GM18868 (cell line): ENCODE measurements at regions not wholly inside any gene's neighbourhood (a gene's known extent, or its start where the extent isn't known, plus 50 kb on each side); places are given as distances from the start of the nearest gene placed in this dataset.

Experiments used
- ATAC-seq: cut with Tn5 transposase; IDR thresholded peaks from one replicate; pipeline ENCODE4 v1.9.1; 2021; ENCODE audit warnings: mild to moderate bottlenecking, moderate library complexity; ENCODE audit not compliant: unreplicated experiment

GRCh38 chr6:133583907-133584427, 304.9 kb upstream of the TCF21 start:
- ATAC-seq: no peak

DNA sequence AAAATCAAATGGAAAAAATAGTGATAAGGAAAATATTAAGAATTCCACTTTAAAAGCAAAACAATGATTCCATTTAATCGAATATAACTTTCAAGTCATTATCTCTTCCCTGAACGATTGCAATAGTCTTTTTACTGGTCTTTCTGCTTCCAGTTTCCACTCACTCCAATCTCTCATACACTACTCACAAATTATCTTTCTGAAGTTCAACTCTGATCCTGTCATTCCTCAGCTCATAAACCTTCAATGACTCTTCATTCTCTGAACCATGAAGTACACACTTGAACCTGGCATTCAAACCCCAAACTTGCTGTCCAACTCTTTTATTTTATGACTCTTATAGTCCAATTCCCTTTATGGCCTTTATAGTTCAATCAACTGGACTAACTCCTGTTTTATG, 304.1 kb upstream of the TCF21 start:
- ATAC-seq: no peak

DNA sequence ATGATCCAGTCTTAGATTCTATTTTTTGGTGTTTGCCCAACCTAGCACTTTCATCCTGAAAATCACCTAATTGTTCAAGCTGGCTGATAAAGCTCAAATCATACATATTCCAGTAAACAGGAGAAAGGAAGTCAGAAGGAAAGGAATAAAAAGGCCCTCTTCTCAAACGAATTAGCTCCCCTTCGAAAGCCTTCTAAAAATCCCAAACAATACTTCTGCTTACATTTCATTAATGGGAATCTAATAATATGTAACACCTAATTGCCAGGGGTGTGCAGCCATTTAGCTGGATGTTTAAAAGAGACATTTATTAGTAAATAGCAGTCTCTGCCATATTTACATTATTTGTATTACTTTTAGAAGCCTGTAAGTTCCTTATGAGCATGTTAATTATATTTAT, 302.9 kb upstream of the TCF21 start:
- ATAC-seq: no peak

DNA sequence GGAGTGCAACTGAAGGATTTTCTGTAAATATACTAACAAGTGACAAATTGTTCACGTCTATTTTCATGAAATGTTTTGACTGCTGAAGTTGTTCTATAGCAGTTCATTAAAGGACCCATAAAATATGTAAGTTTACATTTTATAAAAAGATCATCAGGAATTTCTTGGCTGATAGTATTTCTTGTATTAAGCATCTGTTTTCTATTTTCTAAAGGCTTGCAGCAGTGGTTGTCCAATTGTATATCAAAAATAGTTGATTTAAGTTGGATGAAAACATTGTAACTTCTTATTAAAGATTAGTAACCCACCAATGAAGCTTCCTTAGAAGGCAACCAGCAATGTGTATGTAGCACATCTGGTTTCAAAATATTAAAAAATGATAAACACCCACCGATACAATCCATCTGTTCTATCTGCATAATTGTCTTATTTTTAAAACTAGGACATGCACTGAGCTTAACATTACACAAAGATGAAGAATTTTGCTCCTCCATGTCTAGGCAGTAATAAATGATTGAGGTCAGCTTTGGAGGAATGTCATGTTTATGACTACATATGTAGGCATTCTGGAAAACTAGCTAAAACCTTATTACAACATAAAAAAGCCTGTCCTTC, 301.3 kb upstream of the TCF21 start:
- ATAC-seq: no peak

GRCh38 chr6:133590196-133590595, 298.7 kb upstream of the TCF21 start:
- ATAC-seq: no peak

GRCh38 chr6:133590814-133591213, 298.1 kb upstream of the TCF21 start:
- no peak for ATAC-seq

DNA sequence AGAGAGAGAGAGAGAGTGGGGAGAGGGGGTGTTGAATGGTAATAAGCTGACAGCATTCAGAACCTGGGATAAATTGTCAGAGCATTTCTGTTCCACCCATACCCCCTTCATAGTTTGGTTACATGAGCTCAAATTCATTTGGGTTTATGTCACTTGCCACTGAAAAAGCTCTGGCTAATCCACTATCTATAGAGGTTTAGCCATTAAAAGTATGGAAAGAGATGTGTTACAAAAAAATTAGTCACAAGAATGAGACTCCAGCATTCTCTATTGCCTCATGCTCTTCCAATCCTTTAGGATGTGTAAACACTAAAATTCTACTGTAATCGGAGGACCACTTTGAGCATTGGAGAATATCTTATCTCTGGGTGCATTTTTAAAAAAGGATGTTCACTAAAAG, 297.6 kb upstream of the TCF21 start:
- ATAC-seq: no peak

- ATAC-seq: no peak
Measured at GRCh38 chr6:133594652-133595110, 294.2 kb upstream of the TCF21 start.

GRCh38 chr6:133595111-133595761, 293.7 kb upstream of the TCF21 start:
- no peak for ATAC-seq

DNA sequence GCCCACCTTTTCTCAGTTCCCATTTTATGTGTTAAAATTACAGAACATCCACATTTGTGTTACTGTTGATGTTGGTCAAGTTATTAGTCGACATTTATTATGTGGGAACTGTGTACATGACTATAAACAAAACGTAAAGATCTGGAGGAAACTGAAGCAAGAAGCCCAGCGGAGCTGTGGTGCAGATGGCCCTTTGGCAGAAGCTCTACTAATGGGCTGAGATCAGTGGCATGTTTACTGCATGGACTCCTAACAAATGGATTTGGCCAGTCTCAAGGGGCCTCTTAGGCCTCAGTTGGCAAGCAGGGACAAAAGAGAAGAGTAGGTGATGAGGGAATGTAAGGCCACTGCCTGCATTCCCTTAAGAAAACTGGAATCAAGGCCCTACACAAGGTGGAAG, 282.1 kb upstream of the TCF21 start:
- ATAC-seq: no peak

- no peak for ATAC-seq
Measured at GRCh38 chr6:133608620-133609019, 280.3 kb upstream of the TCF21 start.

- no peak for ATAC-seq
Measured at GRCh38 chr6:133609415-133610226, 279.3 kb upstream of the TCF21 start.

DNA sequence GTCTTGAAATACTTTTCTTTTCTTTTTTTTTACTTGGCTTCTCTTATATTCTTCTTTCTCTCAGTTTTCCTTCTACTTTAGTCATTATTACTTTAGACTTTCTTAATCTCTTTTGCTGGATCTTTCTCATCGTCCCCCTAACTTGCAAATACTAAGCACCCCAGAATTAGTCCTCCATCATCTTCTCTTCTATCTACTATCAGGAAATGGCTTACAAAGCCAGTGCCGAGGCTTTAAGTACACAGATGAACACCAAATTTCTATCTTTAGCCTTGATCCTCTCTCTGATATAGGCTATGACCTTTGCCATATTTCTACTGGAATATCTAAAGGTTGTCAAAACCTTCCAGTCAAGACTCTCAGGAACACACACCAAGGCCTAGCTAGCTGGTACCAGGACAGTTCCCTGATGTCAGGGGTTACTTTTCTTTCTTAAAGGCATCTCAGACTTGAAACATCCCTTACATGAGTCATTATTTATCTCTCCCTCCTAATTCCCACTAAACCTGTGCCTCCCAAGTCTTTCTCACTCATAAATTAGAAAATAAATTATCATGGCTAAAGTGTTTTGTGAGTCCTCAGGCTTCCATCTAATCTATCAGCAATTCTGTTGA, 278.6 kb upstream of the TCF21 start:
- no peak for ATAC-seq

- ATAC-seq: no peak
Measured at GRCh38 chr6:133610971-133611370, 277.9 kb upstream of the TCF21 start.

DNA sequence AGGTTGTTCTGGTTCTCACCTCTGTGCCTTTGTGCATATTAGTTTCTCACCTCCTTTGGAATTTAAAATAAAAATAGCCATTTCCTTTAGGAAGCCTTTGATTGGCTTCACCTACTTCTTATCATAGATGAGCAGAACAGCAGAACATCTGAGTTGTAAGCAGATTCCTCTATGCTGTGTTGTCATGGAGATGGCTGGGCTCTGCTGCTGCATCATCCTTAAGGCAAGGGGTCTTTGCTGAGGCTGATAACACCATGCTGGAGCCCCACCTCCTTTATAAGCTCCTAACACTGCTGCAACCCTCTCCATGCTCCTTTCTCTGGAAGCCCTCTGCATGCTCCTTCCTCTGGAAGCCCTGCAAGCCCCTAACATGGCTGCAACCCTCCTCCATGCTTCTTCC, 276.5 kb upstream of the TCF21 start:
- no peak for ATAC-seq

DNA sequence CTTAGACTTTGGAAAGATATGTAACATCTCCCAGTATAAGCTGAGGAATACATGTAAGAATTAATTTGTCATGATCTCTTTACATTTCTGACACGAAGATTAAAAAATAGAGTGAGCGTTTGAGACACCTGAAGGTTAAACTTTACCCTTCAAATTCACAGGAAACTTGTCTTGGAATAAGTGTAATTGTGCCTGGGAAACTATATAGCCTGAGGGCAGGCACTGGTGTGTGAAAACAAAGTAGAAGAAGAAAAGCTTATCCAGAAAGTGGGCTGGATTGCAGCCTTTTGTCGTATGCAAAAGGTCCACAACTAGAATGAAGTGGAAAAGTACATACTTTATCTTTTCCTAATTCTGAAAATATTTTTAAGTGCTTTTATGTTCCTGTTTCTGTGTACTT, 275.7 kb upstream of the TCF21 start:
- no peak for ATAC-seq

DNA sequence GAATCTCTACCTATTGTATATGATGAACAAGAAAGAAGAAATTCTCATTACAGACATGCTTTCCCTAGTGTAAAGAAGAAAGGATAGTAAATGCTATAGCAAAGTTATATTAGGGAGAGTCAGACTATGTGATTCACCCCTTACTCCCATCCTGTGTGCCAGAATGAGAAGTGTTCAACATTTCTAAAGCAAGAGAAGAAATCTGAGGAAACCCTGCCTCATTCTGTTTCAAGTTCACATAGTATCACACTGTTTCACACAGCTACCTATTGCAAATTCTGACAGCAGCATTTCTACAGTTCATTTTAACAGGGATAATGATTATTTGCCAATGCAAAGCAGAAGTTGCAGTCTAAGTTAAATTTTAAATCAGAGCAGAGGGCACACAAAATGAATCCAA, 267.2 kb upstream of the TCF21 start:
- ATAC-seq: no peak

- no peak for ATAC-seq
Measured at GRCh38 chr6:133623065-133623464, 265.8 kb upstream of the TCF21 start.

DNA sequence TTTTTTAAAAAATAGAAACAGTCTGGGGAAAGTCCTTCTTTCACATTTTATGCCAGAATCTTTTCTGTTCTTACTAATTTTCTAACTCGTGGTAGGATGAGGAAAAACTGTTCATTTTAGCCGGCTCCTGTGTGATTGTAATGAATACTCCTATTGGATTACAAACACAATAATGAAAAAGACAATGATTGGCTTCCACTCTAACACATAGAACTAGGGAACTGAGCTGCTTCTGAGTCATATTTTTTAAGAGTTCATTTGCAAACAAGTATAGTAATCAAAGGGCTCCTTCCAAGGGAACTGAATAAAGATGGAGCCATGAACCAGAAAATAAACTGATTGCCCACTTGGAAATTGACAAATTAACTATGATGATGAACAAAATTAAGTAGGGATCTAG, 265.3 kb upstream of the TCF21 start:
- no peak for ATAC-seq

DNA sequence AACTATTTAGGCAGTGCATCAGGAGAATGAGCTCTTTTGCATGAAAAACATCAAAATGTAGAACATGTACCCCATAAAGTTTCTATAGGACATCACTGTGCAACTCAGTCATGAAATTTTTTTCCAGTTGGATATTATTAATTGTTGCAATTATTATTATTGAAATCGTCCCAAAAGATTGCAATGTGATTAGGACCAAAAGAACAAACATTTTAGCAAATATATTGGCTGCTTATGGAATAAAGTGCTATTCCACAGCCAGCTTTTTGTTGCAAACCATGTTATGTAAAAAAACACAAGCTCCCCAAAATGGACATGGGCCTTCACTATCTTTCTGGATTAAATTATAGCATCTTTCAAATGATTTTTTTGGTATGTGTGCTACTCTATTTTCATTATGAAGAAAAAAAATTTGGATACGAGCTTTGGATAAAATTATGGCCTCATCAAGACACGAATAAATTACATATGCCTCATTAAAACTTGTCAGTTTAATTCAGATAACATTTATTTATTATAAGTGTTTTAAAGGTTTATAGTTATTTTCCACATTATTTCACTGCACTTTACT, 262.7 kb upstream of the TCF21 start:
- ATAC-seq: no peak

GRCh38 chr6:133629970-133630369, 258.9 kb upstream of the TCF21 start:
- no peak for ATAC-seq
